Upper lobe of left lung (tissue), 6 donors: ENCODE measurements at regions not wholly inside any gene's neighbourhood (a gene's known extent, or its start where the extent isn't known, plus 50 kb on each side); places are given as distances from the start of the nearest gene placed in this dataset.

Source experiments
- ATAC-seq, 2 donors: fragments of 200-7000 bp; cut with Tn5 transposase; one replicate each; pipeline ENCODE4 v1.9.1; 2022; ENCODE audit warnings: mild to moderate bottlenecking in 2 of 2, moderate library complexity in 2 of 2; ENCODE audit not compliant: low FRiP score in 2 of 2
- DNase-seq, 2 donors: peaks; one replicate each; pipeline ENCODE4 v3.0.0-alpha.2; 2019 to 2020
- H3K27ac ChIP-seq, 4 donors: fragments of 200-600 bp; sonication (generic); one replicate each; pipeline ENCODE4 v1.5.1; 2016 to 2019
- H3K27me3 ChIP-seq, 4 donors: fragments of 200-600 bp; sonication (generic); one replicate each; pipeline ENCODE4 v1.5.1; 2017 to 2019
- H3K36me3 ChIP-seq, 4 donors: fragments of 200-600 bp; sonication (generic); one replicate each; pipeline ENCODE4 v1.5.1; 2016 to 2019
- H3K4me1 ChIP-seq, 4 donors: fragments of 200-600 bp; sonication (generic); one replicate each; pipeline ENCODE4 v1.5.1; 2018 to 2019
- H3K4me3 ChIP-seq, 4 donors: fragments of 200-600 bp; sonication (generic); one replicate each; pipeline ENCODE4 v1.5.1; 2017 to 2019; ENCODE audit warnings: mild to moderate bottlenecking in 2 of 4, moderate library complexity in 1 of 4
- H3K9me3 ChIP-seq, 4 donors: fragments of 200-600 bp; sonication (generic); one replicate each; pipeline ENCODE4 v1.5.1; 2018 to 2019
- EP300 ChIP-seq, 4 donors: sonication (generic); formaldehyde crosslinking; IDR thresholded peaks; one replicate each; pipeline ENCODE4 v1.5.1; 2017; ENCODE audit warnings: antibody characterized with exemption in 4 of 4, control low read depth in 2 of 4
- POLR2A ChIP-seq, 4 donors: fragments of 450-650 bp; IDR thresholded peaks; one replicate each; pipeline ENCODE4 v1.5.1; 2016 to 2017; ENCODE audit warnings: antibody characterized with exemption in 4 of 4, mild to moderate bottlenecking in 2 of 4
- POLR2AphosphoS5 ChIP-seq, 2 donors: sonication (generic); formaldehyde crosslinking; IDR thresholded peaks; one replicate each; pipeline ENCODE4 v1.5.1; 2017; ENCODE audit warnings: antibody characterized with exemption in 2 of 2
- WGBS, 2 donors: methylation state at CpG; one replicate each; pipeline ENCODE4 v1.1.5; 2017 to 2018; 5-methylcytosine and 5-hydroxymethylcytosine counted together
- TF ChIP-seq, protein P1 (sequence below), 6 experiments: fragments of 450-650 bp in 4 of 6; fragments of 200-600 bp in 2 of 6; sonication (generic) in 2 of 6; IDR thresholded peaks; one replicate each; pipeline ENCODE4 v1.5.1; 2016 to 2019; ENCODE audit warnings: antibody characterized with exemption in 6 of 6
- donor health status: DM: no; HTN: no; CAD: no; lungs with moderate emphysema.
- donor health status: DM: no; HTN: yes; CAD: no; lungs with severe emphysema.

DNA sequence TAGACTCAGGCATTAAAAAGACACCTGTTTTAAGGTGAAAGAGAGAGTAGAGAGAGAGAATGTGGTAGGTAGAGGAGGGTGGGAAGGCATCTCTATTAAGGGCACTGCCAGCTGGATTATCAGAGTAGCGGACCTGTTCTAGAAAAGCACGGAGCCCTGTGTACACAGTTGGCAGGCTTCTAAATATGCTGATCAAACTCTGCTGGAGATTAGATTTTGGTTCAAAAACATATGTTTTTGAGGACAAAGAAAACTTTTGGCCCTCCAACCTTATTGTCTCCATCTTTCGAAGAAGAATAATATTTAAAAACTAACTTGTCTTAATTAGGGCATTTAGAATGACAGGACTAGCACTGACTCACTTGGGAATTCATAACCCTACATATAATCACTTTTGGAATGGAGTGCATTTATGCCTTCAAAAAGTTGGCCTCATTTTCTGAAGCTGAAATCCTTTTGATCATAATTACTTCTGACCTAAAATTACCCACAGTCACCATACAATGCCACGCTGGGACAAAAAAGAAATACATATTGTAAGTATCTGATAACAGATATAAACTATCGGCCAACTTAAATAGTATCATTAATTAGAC lies 254.6 kb downstream of the MEIS1 start:
- no peak for TF ChIP-seq POLR2AphosphoS5 (IDR thresholded peaks at IDR 0.05)
- TF ChIP-seq, protein P1, sequence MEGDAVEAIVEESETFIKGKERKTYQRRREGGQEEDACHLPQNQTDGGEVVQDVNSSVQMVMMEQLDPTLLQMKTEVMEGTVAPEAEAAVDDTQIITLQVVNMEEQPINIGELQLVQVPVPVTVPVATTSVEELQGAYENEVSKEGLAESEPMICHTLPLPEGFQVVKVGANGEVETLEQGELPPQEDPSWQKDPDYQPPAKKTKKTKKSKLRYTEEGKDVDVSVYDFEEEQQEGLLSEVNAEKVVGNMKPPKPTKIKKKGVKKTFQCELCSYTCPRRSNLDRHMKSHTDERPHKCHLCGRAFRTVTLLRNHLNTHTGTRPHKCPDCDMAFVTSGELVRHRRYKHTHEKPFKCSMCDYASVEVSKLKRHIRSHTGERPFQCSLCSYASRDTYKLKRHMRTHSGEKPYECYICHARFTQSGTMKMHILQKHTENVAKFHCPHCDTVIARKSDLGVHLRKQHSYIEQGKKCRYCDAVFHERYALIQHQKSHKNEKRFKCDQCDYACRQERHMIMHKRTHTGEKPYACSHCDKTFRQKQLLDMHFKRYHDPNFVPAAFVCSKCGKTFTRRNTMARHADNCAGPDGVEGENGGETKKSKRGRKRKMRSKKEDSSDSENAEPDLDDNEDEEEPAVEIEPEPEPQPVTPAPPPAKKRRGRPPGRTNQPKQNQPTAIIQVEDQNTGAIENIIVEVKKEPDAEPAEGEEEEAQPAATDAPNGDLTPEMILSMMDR (IDR thresholded peaks at IDR 0.05) = no peak
- TF ChIP-seq EP300 (IDR thresholded peaks at IDR 0.05) = no peak
- no peak for TF ChIP-seq POLR2A (IDR thresholded peaks at IDR 0.05)
- no peak for ATAC-seq
- WGBS, 2 donors = 80 to 85% methylated on average over 5 of the region's 5 CpGs
- Histone ChIP-seq H3K4me1 (no peaks in the 10 kb centered on the region), H3K4me3 (no peak overlapping the region), H3K27me3 (no peaks in the 10 kb centered on the region), H3K9me3 (no peaks in the 10 kb centered on the region), H3K27ac (peak overlapping the region; percentile 16 to 40 (median 18)), H3K36me3 (no peaks in the 10 kb centered on the region)
- DNase-seq = no peak

DNA sequence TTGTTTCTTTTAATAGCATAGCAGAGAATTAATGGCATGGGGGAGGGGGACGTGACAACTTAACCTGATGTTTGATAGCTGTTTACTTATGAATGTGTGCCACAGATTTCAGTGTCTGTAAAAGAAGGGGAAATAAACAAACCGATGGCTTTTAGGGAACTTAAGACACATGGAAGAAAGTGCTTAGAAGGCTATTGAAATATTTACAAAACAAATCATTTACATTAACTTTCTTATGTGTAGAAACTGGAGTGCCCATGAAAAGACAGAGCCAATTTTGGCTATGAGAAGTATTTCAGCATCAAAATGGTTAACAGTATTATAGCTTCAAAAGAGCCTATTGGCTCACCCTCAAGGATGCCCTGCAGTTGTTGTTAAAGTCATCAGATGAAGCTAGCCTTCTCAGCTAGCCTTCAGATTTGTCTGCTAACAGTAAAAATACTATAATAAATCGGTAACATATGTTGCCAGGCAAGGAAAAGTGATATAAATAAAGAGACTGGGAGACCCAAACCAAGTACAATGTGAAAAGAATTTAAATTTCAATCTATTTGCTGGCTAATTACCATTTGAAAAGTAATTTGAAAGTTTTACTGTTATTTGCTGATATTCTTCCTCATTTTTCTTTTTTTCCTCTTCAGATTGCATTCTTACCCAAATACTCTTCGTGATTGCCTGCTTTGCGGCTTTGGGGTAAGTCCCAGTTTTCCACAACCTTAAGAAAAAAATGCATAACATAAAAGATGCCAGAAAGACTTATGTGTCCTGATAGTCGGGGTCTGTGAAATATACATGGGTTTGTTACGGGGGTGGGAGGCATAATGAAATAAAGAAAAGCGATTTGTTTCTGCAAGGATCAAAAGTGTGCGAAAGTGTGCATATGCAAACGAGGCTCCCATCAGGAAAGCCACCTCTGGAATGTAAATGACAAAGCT lies 256.4 kb downstream of the MEIS1 start:
- Histone ChIP-seq H3K4me1 (no peaks in the 10 kb centered on the region), H3K27ac (peak overlapping the region in 3 of 4 donors; percentile 0 to 28 (median 21)), H3K9me3 (no peaks in the 10 kb centered on the region), H3K36me3 (no peaks in the 10 kb centered on the region), H3K4me3 (peak overlapping the region in 2 of 4 donors; percentile 3 to 15), H3K27me3 (no peaks in the 10 kb centered on the region)
- DNase-seq (no peak), ATAC-seq (no peak)
- WGBS, 2 donors = 62 to 65% methylated on average over 10 of the region's 10 CpGs
- no peak for TF ChIP-seq POLR2A (IDR thresholded peaks at IDR 0.05)
- no peak for TF ChIP-seq EP300 (IDR thresholded peaks at IDR 0.05)
- TF ChIP-seq, protein P1 (IDR thresholded peaks at IDR 0.05) = no peak
- no peak for TF ChIP-seq POLR2AphosphoS5 (IDR thresholded peaks at IDR 0.05)

DNA sequence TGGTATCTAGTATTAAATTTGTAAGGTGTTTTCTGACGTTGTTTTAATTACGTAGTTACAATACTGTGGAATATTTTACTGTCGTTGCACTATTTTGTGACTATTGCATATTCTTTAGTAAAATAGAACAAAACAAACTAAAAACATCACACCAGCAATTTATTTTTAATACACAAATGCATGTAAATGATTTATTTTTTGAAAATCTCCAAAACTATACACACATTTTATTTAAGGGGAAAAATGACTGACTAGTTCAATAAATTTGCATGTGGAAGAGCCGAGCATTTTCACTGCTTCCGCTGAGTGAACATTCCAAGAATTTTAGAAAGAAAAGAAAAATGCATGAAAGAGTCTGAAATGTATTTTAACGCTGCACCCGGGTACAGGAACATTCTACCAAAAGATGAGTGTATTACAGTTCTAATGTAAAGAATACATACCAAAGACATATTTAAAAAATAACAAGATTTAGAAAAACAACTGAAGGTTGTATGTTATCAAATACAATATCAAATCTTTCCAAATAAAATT lies 257.7 kb downstream of the MEIS1 start:
- peak overlapping the region in 2 of 4 donors; percentile 12 to 67 for H3K27ac ChIP-seq
- 68 to 80% methylated on average over 7 of the region's 7 CpGs for WGBS, 2 donors
- H3K36me3 ChIP-seq = no peaks in the 10 kb centered on the region
- DNase-seq = no peak
- no peak for ATAC-seq
- TF ChIP-seq, protein P1 (IDR thresholded peaks at IDR 0.05) = no peak
- no peak for TF ChIP-seq EP300 (IDR thresholded peaks at IDR 0.05)
- no peak for TF ChIP-seq POLR2A (IDR thresholded peaks at IDR 0.05)
- no peak for TF ChIP-seq POLR2AphosphoS5 (IDR thresholded peaks at IDR 0.05)
- H3K4me3 ChIP-seq = no peak overlapping the region
- no peaks in the 10 kb centered on the region for H3K4me1 ChIP-seq
- no peaks in the 10 kb centered on the region for H3K9me3 ChIP-seq
- no peaks in the 10 kb centered on the region for H3K27me3 ChIP-seq

DNA sequence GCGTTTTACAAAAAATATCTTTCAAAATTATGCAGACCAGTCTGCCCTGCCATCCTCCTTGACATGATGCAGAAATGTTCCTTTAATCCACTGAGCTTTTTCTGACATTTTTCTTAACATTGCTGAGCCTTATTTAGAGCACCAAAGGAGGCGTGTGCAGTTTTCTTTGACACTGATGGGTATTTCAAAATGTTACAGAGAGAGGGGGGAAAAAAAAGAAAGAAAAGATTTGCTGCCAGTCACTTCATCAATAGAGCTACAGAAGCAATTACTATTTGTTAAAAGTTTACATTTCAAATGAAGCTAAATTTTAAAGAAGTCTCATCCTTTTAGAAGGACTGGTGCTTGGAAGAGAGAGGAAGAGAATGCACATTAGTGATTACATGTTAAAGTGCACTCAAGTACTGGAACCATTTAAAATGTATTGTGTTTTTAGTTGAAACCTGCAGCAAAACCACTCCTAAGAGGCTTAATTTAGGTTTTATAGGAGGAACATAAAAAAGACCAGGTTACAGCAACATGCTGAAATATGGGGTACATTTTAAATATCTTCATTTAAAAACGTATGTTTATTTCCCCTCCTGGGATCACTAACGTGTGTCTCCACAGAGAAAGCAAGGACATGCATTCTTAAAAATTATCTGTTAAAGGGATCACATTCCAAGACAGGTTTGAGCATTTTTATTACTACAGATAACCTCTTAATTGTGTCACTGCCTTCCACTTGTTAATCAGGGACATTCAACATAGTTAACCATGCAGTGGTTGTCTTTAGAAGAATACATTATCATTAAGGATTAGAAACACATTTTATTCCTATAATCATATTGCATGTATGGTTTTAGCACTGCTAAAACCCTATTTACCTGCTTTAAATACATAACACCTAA lies 258.4 kb downstream of the MEIS1 start:
- H3K27me3 ChIP-seq = no peaks in the 10 kb centered on the region
- no peaks in the 10 kb centered on the region for H3K9me3 ChIP-seq
- ATAC-seq = no peak
- no peak for TF ChIP-seq POLR2A (IDR thresholded peaks at IDR 0.05)
- no peak for TF ChIP-seq POLR2AphosphoS5 (IDR thresholded peaks at IDR 0.05)
- TF ChIP-seq, protein P1 (IDR thresholded peaks at IDR 0.05) = no peak
- no peak for TF ChIP-seq EP300 (IDR thresholded peaks at IDR 0.05)
- H3K4me3 ChIP-seq = no peak overlapping the region
- DNase-seq = no peak
- no peaks in the 10 kb centered on the region for H3K4me1 ChIP-seq
- H3K27ac ChIP-seq = peak overlapping the region in 3 of 4 donors; percentile 4 to 67 (median 35)
- no peaks in the 10 kb centered on the region for H3K36me3 ChIP-seq
- 74 to 79% methylated on average over 4 of the region's 4 CpGs for WGBS, 2 donors
